WTC11 (cell line): ENCODE measurements at regions not wholly inside any gene's neighbourhood (a gene's known extent, or its start where the extent isn't known, plus 50 kb on each side); places are given as distances from the start of the nearest gene placed in this dataset.

Source experiments
- ATAC-seq: fragments of 200-7000 bp; cut with Tn5 transposase; 2 replicates; pipeline ENCODE4 v1.10.0; 2021; ENCODE audit warnings: mild to moderate bottlenecking, moderate library complexity
- CTCF ChIA-PET: fragments of 300-600 bp; sonication (Branson Sonifier 250); formaldehyde crosslinking; loops from one replicate; lab custom pipeline; 2021; ENCODE audit warnings: antibody characterized with exemption; lab: Charles Lee
- POLR2A ChIA-PET: fragments of 350-600 bp; sonication (Branson Sonifier 250); formaldehyde crosslinking; loops from one replicate; lab custom pipeline; 2021; ENCODE audit warnings: antibody characterized with exemption; lab: Charles Lee
- DNase-seq: peaks from one replicate; pipeline ENCODE4 v3.0.0; 2021; ENCODE audit warnings: low spot score
- H3K27ac Mint-ChIP-seq: 2 replicates; pipeline ENCODE4 v1.8.0; 2021; ENCODE audit warnings: mixed read lengths
- H3K27me3 Mint-ChIP-seq: 2 replicates; pipeline ENCODE4 v1.8.0; 2021; ENCODE audit warnings: low read depth, mild to moderate bottlenecking, moderate library complexity, mixed read lengths
- H3K36me3 Mint-ChIP-seq: 2 replicates; pipeline ENCODE4 v1.8.0; 2021; ENCODE audit warnings: mixed read lengths
- H3K4me1 Mint-ChIP-seq: 2 replicates; pipeline ENCODE4 v1.8.0; 2022; ENCODE audit warnings: mixed read lengths
- H3K4me3 Mint-ChIP-seq: 2 replicates; pipeline ENCODE4 v1.8.0; 2021; ENCODE audit warnings: mild to moderate bottlenecking, moderate library complexity, mixed read lengths
- H3K9me3 Mint-ChIP-seq: 2 replicates; pipeline ENCODE4 v1.8.0; 2021; ENCODE audit warnings: mixed read lengths
- CBFB ChIP-seq: sonication (generic); formaldehyde crosslinking; IDR thresholded peaks from 2 replicates; pipeline ENCODE4 v1.8.1; 2022; ENCODE audit warnings: mild to moderate bottlenecking, low read depth, missing genetic modification reagents
- EMX1 ChIP-seq: fragments of 250-450 bp; sonication (Bioruptor Pico); IDR thresholded peaks from 2 replicates; pipeline ENCODE4 v1.8.0; 2021; ENCODE audit warnings: mild to moderate bottlenecking
- ETV6 ChIP-seq: sonication (generic); formaldehyde crosslinking; IDR thresholded peaks from 2 replicates; pipeline ENCODE4 v1.8.1; 2022; ENCODE audit warnings: mild to moderate bottlenecking, missing genetic modification reagents
- FOXP1 ChIP-seq: sonication (generic); formaldehyde crosslinking; IDR thresholded peaks from 2 replicates; pipeline ENCODE4 v1.8.0; 2022; ENCODE audit warnings: missing genetic modification reagents, mild to moderate bottlenecking, moderate library complexity, borderline replicate concordance
- GABPB1 ChIP-seq: sonication (generic); formaldehyde crosslinking; IDR thresholded peaks from 2 replicates; pipeline ENCODE4 v1.8.1; 2023; ENCODE audit warnings: mild to moderate bottlenecking, missing genetic modification reagents
- JUN ChIP-seq: sonication (generic); formaldehyde crosslinking; IDR thresholded peaks from 2 replicates; pipeline ENCODE4 v1.8.0; 2023; ENCODE audit warnings: mild to moderate bottlenecking, missing genetic modification reagents
- KAT7 ChIP-seq: sonication (generic); formaldehyde crosslinking; IDR thresholded peaks from 2 replicates; pipeline ENCODE4 v1.8.1; 2023; ENCODE audit warnings: missing genetic modification reagents, mild to moderate bottlenecking, borderline replicate concordance
- NR3C1 ChIP-seq: sonication (generic); formaldehyde crosslinking; conservative IDR thresholded peaks from 2 replicates; pipeline ENCODE4 v1.8.1; 2023; ENCODE audit warnings: low read depth, mild to moderate bottlenecking, missing genetic modification reagents
- TCF7 ChIP-seq: sonication (generic); formaldehyde crosslinking; IDR thresholded peaks from 2 replicates; pipeline ENCODE4 v1.8.0; 2022; ENCODE audit warnings: mild to moderate bottlenecking, low read depth, missing genetic modification reagents, moderate library complexity
- TEAD1 ChIP-seq: sonication (generic); formaldehyde crosslinking; IDR thresholded peaks from 2 replicates; pipeline ENCODE4 v1.8.0; 2022; ENCODE audit warnings: mild to moderate bottlenecking, missing genetic modification reagents
- TEAD4 ChIP-seq: sonication (generic); formaldehyde crosslinking; IDR thresholded peaks from 2 replicates; pipeline ENCODE4 v1.8.0; 2022; ENCODE audit warnings: mild to moderate bottlenecking, missing genetic modification reagents
- ZNF138 ChIP-seq: sonication (generic); formaldehyde crosslinking; conservative IDR thresholded peaks from 2 replicates; pipeline ENCODE4 v1.8.1; 2022; ENCODE audit warnings: mild to moderate bottlenecking, moderate library complexity, missing genetic modification reagents
- ZNF317 ChIP-seq: sonication (generic); formaldehyde crosslinking; IDR thresholded peaks from 2 replicates; pipeline ENCODE4 v1.8.1; 2023; ENCODE audit warnings: low read depth, mild to moderate bottlenecking, moderate library complexity, missing genetic modification reagents, borderline replicate concordance
- ZNF671 ChIP-seq: fragments of 250-450 bp; sonication (Bioruptor Pico); IDR thresholded peaks from 2 replicates; pipeline ENCODE4 v1.8.0; 2021; ENCODE audit warnings: mild to moderate bottlenecking
- TF ChIP-seq, protein P1 (sequence below): sonication (generic); formaldehyde crosslinking; IDR thresholded peaks from 2 replicates; pipeline ENCODE4 v1.8.1; 2023; ENCODE audit warnings: mild to moderate bottlenecking, missing genetic modification reagents
- TF ChIP-seq, protein P2 (sequence below): sonication (generic); formaldehyde crosslinking; IDR thresholded peaks from 2 replicates; pipeline ENCODE4 v1.8.1; 2022; ENCODE audit warnings: mild to moderate bottlenecking, missing genetic modification reagents, moderate library complexity, borderline replicate concordance
- TF ChIP-seq, protein P3 (sequence below): fragments of 250-450 bp; sonication (Bioruptor Pico); IDR thresholded peaks from 2 replicates; pipeline ENCODE4 v1.9.0; 2021; ENCODE audit warnings: mild to moderate bottlenecking
- TF ChIP-seq, protein P4 (sequence below): sonication (generic); formaldehyde crosslinking; IDR thresholded peaks from 2 replicates; pipeline ENCODE4 v1.8.0; 2023; ENCODE audit warnings: mild to moderate bottlenecking, missing genetic modification reagents
- TF ChIP-seq, protein P5 (sequence below): sonication (generic); formaldehyde crosslinking; IDR thresholded peaks from 2 replicates; pipeline ENCODE4 v1.8.0; 2022; ENCODE audit warnings: mild to moderate bottlenecking, missing genetic modification reagents
- TF ChIP-seq, protein P6 (sequence below): fragments of 250-450 bp; sonication (Bioruptor Pico); IDR thresholded peaks from 2 replicates; pipeline ENCODE4 v1.8.0; 2021; ENCODE audit warnings: mild to moderate bottlenecking
- TF ChIP-seq, protein P7 (sequence below): sonication (generic); formaldehyde crosslinking; IDR thresholded peaks from 2 replicates; pipeline ENCODE4 v1.8.0; 2023; ENCODE audit warnings: missing genetic modification reagents, mild to moderate bottlenecking, borderline replicate concordance

DNA sequence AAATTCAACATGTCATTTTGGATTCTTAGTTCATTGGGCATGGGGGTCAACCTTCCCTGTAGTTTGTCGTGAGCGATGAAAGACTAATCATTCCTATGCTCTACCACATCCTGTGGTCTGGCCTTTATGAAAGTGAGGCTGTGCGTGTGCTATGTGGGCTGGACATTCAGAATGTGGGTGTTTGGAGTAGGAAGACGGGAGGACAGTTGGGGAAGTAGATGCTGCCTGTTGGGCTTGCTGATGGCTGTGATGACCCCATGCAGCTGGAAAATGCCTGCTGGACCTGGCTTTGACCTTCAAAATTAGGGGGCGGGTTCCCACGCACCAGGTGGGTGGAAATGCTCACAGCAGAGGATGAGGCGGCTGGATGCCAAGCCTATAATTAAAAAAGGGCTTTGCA is 90.9 kb upstream of the MKI67 start:
- no peaks in the 10 kb centered on the region for H3K9me3 Mint-ChIP-seq
- H3K27ac Mint-ChIP-seq, result no peak overlapping the region
- no peak for ATAC-seq
- peaks cover 6% of the 10 kb centered on the region for H3K27me3 Mint-ChIP-seq
- CTCF ChIA-PET, result interaction anchor here (1.8 kb wide), 1 partner anchor 39 kb away, joined by 5 read pairs; no protein-coding TSS in a partner anchor
- no peak overlapping the region for H3K4me3 Mint-ChIP-seq
- H3K4me1 Mint-ChIP-seq, result peaks cover 45% of the 10 kb centered on the region
- TF ChIP-seq ZNF138 (CRISPR knock-in tag), result no peak
- TF ChIP-seq ETV6, result no peak
- no peak for TF ChIP-seq TEAD1 (CRISPR knock-in tag)
- TF ChIP-seq ZNF317 (CRISPR knock-in tag), result no peak
- TF ChIP-seq, protein P1, sequence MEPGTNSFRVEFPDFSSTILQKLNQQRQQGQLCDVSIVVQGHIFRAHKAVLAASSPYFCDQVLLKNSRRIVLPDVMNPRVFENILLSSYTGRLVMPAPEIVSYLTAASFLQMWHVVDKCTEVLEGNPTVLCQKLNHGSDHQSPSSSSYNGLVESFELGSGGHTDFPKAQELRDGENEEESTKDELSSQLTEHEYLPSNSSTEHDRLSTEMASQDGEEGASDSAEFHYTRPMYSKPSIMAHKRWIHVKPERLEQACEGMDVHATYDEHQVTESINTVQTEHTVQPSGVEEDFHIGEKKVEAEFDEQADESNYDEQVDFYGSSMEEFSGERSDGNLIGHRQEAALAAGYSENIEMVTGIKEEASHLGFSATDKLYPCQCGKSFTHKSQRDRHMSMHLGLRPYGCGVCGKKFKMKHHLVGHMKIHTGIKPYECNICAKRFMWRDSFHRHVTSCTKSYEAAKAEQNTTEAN (CRISPR knock-in tag), result no peak
- TF ChIP-seq, all 79 proteins: peak for 0
- POLR2A ChIA-PET, result no interaction called here
- no peak for DNase-seq
- H3K36me3 Mint-ChIP-seq, result no peaks in the 10 kb centered on the region

DNA sequence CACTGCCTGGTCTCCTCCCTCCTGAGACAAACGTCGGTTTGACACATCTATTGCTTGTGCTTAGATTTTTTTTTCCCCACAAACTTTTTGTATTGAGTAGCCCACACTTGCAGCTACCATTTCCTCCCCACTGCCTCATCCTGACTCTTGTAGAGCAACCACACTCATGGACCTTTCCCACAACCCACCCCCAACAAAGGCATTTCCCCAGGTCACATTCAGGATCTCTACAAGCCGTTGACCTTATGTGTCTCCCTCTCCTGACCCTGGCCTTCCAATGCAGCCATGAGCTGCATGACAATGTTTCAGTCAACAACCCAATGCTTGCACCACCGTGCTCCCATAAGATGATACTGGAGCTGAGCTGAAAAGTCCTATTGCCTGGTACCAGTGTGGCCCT is 91.9 kb upstream of the MKI67 start:
- ChIA-PET POLR2A (no interaction called here), CTCF (interaction anchor here (1.8 kb wide), 1 partner anchor 40 kb away, joined by 5 read pairs; no protein-coding TSS in a partner anchor)
- Mint-ChIP-seq H3K4me3 (no peak overlapping the region), H3K9me3 (peaks cover 5% of the 10 kb centered on the region; the same call in 1 of the 2 replicates), H3K4me1 (peaks cover 36% of the 10 kb centered on the region), H3K36me3 (no peaks in the 10 kb centered on the region)
- ATAC-seq (no peak), DNase-seq (no peak)
- no peak for TF ChIP-seq KAT7 (CRISPR knock-in tag)
- no peak for TF ChIP-seq TEAD4 (CRISPR knock-in tag)
- TF ChIP-seq, protein P2, sequence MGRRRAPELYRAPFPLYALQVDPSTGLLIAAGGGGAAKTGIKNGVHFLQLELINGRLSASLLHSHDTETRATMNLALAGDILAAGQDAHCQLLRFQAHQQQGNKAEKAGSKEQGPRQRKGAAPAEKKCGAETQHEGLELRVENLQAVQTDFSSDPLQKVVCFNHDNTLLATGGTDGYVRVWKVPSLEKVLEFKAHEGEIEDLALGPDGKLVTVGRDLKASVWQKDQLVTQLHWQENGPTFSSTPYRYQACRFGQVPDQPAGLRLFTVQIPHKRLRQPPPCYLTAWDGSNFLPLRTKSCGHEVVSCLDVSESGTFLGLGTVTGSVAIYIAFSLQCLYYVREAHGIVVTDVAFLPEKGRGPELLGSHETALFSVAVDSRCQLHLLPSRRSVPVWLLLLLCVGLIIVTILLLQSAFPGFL, result no peak
- TF ChIP-seq, protein P3, sequence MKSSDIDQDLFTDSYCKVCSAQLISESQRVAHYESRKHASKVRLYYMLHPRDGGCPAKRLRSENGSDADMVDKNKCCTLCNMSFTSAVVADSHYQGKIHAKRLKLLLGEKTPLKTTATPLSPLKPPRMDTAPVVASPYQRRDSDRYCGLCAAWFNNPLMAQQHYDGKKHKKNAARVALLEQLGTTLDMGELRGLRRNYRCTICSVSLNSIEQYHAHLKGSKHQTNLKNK (CRISPR knock-in tag), result no peak
- TF ChIP-seq EMX1 (CRISPR knock-in tag), result no peak
- TF ChIP-seq, protein P4, sequence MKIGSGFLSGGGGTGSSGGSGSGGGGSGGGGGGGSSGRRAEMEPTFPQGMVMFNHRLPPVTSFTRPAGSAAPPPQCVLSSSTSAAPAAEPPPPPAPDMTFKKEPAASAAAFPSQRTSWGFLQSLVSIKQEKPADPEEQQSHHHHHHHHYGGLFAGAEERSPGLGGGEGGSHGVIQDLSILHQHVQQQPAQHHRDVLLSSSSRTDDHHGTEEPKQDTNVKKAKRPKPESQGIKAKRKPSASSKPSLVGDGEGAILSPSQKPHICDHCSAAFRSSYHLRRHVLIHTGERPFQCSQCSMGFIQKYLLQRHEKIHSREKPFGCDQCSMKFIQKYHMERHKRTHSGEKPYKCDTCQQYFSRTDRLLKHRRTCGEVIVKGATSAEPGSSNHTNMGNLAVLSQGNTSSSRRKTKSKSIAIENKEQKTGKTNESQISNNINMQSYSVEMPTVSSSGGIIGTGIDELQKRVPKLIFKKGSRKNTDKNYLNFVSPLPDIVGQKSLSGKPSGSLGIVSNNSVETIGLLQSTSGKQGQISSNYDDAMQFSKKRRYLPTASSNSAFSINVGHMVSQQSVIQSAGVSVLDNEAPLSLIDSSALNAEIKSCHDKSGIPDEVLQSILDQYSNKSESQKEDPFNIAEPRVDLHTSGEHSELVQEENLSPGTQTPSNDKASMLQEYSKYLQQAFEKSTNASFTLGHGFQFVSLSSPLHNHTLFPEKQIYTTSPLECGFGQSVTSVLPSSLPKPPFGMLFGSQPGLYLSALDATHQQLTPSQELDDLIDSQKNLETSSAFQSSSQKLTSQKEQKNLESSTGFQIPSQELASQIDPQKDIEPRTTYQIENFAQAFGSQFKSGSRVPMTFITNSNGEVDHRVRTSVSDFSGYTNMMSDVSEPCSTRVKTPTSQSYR (CRISPR knock-in tag), result no peak
- no peak for TF ChIP-seq ZNF671 (CRISPR knock-in tag)
- TF ChIP-seq, protein P5, sequence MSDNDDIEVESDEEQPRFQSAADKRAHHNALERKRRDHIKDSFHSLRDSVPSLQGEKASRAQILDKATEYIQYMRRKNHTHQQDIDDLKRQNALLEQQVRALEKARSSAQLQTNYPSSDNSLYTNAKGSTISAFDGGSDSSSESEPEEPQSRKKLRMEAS, result no peak
- TF ChIP-seq, protein P6, sequence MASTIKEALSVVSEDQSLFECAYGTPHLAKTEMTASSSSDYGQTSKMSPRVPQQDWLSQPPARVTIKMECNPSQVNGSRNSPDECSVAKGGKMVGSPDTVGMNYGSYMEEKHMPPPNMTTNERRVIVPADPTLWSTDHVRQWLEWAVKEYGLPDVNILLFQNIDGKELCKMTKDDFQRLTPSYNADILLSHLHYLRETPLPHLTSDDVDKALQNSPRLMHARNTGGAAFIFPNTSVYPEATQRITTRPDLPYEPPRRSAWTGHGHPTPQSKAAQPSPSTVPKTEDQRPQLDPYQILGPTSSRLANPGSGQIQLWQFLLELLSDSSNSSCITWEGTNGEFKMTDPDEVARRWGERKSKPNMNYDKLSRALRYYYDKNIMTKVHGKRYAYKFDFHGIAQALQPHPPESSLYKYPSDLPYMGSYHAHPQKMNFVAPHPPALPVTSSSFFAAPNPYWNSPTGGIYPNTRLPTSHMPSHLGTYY (CRISPR knock-in tag), result no peak
- TF ChIP-seq GABPB1 (CRISPR knock-in tag), result no peak
- TF ChIP-seq, protein P7, sequence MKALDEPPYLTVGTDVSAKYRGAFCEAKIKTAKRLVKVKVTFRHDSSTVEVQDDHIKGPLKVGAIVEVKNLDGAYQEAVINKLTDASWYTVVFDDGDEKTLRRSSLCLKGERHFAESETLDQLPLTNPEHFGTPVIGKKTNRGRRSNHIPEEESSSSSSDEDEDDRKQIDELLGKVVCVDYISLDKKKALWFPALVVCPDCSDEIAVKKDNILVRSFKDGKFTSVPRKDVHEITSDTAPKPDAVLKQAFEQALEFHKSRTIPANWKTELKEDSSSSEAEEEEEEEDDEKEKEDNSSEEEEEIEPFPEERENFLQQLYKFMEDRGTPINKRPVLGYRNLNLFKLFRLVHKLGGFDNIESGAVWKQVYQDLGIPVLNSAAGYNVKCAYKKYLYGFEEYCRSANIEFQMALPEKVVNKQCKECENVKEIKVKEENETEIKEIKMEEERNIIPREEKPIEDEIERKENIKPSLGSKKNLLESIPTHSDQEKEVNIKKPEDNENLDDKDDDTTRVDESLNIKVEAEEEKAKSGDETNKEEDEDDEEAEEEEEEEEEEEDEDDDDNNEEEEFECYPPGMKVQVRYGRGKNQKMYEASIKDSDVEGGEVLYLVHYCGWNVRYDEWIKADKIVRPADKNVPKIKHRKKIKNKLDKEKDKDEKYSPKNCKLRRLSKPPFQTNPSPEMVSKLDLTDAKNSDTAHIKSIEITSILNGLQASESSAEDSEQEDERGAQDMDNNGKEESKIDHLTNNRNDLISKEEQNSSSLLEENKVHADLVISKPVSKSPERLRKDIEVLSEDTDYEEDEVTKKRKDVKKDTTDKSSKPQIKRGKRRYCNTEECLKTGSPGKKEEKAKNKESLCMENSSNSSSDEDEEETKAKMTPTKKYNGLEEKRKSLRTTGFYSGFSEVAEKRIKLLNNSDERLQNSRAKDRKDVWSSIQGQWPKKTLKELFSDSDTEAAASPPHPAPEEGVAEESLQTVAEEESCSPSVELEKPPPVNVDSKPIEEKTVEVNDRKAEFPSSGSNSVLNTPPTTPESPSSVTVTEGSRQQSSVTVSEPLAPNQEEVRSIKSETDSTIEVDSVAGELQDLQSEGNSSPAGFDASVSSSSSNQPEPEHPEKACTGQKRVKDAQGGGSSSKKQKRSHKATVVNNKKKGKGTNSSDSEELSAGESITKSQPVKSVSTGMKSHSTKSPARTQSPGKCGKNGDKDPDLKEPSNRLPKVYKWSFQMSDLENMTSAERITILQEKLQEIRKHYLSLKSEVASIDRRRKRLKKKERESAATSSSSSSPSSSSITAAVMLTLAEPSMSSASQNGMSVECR (CRISPR knock-in tag), result no peak
- TF ChIP-seq NR3C1 (CRISPR knock-in tag), result no peak
- no peak for TF ChIP-seq JUN (CRISPR knock-in tag)
- TF ChIP-seq CBFB (CRISPR knock-in tag), result no peak
- TF ChIP-seq FOXP1 (CRISPR knock-in tag), result no peak
- no peak for TF ChIP-seq TCF7
- TF ChIP-seq, all 79 proteins: peak for 0
- Mint-ChIP-seq H3K27me3 (no peaks in the 10 kb centered on the region), H3K27ac (no peak overlapping the region)
